HG03280 (cell line): ENCODE measurements at regions not wholly inside any gene's neighbourhood (a gene's known extent, or its start where the extent isn't known, plus 50 kb on each side); places are given as distances from the start of the nearest gene placed in this dataset.
"Not testable (repeated sequence)": the region's sequence is repeated elsewhere in the genome, so short reads cannot be mapped to it uniquely, and the experiment has no call there.

Source experiments
- ATAC-seq: cut with Tn5 transposase; IDR thresholded peaks from one replicate; pipeline ENCODE4 v1.9.1; 2021; ENCODE audit warnings: mild to moderate bottlenecking, moderate library complexity; ENCODE audit not compliant: unreplicated experiment

DNA sequence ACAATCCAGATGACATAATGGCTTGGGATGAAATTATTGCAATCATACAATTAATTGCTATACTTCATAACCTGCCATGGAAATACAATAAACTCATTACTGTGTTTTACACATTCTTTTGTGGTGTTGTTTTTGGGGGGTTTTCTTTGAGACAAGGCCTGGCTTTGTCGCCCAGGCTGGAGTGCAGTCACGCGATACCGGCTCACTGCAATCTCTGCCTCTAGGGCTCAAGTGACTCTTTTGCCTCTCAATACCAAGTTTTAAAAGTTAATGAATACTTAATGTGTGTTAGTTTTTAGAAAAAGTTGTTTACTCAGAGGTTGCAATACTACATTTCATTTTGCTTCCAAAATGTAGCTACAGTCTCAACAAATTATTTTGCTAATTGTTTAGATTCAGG, 598.4 kb downstream of the CHSY3 start:
- ATAC-seq, result no peak

DNA sequence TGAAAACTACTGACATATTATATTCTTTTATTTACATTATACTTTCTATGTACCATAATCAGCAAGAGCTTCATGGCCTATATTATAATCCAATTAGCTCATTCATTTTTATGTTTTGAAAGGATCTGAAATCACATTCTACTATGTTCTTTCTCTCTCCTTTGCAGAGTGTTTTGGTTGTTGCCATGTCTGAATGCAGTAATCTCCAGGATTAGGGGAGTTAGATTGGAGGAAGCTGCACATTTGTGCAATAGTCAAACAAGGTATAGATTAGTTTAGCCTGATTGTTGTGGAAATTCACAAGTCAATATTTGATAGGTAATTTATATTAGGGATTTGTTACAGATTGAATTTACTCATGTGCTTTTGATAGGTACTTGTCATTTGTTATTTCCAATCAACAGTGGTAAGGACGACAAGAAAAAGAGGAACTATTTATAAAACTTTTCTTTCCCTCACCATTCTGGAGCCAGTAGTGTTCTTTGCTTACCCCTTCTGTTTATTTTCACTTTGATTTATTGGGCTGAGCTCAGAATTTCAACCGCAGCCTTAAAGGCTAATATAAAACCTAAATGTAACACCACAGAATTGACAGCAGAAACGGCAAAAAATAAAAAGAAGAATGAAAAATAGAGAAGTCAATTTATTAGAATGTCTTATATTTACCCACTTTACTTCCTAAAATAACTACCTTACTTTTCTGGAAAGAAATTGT, 597.0 kb downstream of the CHSY3 start:
- ATAC-seq, result no peak

DNA sequence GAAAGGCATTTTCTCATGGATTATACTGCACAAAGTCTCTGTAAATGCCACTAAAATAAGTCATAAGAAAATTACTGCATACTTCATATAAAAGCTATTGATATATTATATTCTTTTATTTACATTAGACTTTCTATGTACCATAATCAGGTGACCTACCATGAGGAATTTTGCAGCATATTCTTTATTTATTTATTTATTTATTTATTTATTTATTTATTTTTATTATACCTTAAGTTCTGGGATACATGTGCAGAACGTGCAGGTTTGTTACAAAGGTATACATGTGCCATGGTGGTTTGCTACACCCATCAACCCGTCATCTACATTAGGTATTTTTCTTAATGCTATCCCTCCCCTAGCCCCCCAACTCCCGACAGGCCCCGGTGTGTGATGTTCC, 596.2 kb downstream of the CHSY3 start:
- ATAC-seq, result not testable (repeated sequence)

DNA sequence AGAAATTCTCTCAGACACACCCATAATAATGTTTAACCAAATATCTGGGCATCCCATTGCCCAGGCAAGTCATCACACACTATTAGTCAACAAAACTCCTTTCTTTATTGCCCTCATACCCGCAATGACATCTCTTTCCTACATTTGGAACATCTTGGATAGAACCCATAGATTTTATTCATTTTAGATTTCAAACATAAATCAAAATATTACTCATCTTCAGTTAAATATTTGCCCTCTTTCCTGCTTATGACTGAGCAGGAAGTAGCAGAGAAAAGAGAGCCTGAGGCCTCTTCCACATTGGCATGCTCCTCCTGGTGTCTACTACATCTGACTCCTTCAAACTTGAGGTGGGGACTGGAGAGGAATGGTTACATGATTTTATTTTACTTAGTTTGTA, 592.0 kb downstream of the CHSY3 start:
- no peak for ATAC-seq

DNA sequence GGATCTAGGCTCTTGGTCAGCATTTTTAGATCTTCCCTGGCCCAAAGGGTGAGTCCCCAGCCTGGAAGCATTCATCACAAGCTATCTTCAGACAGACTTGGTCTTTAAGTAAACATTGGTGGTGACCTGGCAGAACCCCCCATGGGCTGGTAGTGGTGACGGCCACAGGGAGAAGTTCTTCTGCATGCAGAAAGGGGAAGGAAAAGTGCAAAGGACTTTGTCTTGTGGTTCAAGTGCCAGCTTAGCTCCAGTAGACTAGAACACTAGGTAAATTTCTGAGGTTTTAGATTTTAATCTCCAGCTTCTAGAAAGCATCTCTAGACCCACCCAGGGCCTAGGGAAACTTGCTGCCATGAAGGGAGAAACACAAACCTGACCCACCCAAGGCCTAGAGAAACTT, 584.0 kb downstream of the CHSY3 start:
- ATAC-seq, result no peak

DNA sequence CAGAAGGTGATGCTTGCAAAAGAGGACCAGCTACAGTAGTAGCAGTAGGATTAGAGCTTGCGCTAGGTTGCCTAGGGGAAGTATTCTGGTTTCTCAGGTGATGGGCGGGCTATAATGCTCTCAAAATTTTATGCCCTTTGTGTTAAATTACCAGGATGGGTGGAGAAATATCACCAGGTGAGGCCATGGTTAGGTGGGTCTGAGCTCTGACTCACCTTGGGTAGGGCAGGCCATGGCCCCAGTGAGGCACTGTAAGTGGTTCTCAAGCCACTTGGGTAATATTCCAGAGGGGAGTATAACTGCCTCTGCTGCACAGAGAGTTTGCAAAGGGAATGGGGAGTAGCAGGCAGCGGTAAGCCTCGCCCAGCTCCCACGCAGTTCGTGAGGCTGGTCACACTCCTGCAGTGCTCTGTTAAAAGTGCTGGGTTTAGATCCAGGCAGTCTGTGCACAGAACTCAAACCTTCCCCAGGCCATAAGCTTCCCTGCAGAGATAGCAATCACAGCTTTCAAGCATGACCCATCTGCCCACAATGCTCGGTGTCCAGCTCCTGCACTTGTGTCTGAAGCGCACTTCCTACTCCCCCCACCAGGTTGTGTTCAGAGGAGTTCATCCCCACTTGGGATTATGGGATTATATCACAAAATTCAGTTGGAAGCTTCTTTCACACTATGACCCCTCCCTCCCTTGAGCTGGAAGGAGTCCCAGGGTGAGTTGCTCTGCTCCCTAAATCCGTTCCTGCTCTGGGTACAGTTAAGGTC, 575.0 kb downstream of the CHSY3 start:
- ATAC-seq, result no peak

- no peak for ATAC-seq
Measured at GRCh38 chr5:130476325-130476724, 572.1 kb downstream of the CHSY3 start.

DNA sequence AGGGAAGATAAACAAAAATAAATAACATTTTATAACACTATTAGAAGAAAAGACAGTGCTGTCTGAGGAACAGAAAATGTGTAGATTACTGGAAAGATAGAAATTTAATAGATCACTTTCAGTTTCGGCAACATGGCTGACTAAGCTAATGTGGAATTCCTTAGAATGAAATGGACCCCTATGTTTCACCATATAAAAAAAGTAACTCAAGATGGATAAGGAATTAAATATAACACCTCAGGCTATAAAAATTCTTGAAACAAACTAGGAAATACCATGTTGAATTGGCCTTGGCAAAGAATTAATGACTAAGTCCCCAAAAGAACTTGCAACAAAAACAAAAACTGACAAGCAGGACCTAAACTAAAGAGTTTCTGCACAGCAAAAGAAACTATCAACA, 558.3 kb downstream of the CHSY3 start:
- ATAC-seq, result no peak

DNA sequence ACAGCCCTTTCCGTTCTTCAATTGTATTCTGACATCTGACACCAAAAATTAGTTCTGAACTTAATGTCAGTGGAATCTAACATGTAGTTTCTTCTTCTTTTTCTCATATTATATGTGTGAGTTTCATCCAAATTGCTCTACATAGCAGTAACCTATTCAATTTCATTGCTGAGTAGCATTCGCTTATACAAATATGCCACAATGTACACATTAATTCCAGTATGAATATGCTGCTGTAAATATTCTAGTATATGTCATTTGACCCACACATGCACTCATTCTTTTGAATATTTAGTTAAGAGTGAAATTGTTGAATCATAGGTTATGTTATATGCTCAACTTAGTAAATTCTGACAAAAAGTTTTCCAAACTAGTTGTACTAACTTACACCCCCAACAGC, 550.9 kb downstream of the CHSY3 start:
- no peak for ATAC-seq

DNA sequence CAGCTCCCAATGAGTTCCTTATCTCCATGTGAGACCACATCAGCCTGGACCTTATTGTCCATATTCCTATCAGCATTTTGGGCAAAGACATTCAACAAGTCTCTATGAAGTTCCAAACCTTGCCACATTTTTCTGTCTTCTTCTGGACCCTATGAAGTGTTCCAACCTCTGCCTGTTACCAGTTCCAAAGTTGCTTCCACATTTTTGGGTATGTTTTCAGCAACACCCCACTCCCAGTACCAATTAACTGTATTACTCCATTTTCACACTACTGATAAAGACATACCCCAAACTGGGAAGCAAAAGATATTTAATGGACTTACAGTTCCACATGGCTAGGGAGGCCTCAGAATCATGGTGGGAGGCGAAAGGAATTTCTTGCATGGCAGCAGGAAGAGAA, 548.5 kb downstream of the CHSY3 start:
- no peak for ATAC-seq

- no peak for ATAC-seq
Measured at GRCh38 chr5:130436430-130436829, 532.2 kb downstream of the CHSY3 start.

GRCh38 chr5:130427222-130427955, 523.1 kb downstream of the CHSY3 start:
- ATAC-seq, result no peak

DNA sequence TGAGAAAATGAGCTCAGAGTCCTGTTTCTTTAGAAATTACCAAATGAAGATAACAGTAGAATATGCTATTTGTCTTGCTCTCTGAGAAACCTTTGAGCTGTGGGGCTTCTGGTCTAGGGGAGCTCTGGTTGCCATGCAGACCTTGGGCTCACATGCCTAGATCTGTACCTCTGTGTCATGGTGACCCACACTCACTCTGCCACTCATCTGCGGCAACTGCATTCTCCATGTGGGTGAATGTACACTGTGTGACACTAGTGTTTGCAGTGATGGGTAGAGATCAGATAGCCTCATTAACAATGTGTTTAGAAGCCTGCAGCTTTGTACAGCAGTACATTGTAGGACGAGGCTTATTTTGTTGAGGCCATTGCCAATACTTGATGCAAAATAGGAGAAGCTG, 521.2 kb downstream of the CHSY3 start:
- no peak for ATAC-seq

DNA sequence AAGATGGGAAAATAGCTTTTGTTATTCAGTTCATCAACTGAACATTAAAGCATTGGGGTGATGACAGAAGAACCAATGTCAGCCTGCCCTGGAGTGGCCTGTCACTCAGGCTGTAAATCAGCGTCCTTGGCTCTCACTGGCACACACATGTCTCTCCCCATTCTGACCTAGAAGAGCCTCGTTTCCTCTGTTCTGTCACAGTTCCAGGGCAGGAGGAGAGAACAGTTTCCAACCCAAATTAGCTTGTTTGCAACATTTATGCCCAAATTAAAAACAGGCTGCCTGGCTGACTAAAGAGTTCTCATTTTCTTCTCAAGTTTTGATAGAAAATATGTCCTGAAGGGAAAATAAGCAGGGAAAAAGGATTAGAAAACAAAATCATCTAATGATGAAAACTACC, 520.1 kb downstream of the CHSY3 start:
- ATAC-seq, result no peak

- ATAC-seq, result no peak
Measured at GRCh38 chr5:130402906-130403305, 498.6 kb downstream of the CHSY3 start.

- no peak for ATAC-seq
Measured at GRCh38 chr5:130400091-130400490, 495.8 kb downstream of the CHSY3 start.

DNA sequence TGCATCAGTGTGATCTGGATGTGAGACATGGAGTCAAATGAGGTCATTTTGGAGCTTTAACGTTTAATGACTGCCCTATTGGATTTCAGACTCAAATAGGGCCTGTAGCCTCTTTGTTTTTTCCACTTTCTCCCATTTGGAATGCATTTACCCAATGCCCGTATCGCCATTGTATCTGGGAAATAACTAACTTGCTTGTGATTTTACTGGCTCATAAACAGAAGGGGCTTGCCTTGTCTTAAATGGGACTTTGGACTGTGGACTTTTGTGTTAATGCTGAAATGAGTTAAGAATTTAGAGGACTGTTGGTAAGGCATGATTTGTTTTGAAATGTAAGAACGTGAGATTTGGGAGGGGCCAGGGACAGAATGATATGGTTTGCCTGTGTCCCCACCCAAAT, 494.6 kb downstream of the CHSY3 start:
- no peak for ATAC-seq

DNA sequence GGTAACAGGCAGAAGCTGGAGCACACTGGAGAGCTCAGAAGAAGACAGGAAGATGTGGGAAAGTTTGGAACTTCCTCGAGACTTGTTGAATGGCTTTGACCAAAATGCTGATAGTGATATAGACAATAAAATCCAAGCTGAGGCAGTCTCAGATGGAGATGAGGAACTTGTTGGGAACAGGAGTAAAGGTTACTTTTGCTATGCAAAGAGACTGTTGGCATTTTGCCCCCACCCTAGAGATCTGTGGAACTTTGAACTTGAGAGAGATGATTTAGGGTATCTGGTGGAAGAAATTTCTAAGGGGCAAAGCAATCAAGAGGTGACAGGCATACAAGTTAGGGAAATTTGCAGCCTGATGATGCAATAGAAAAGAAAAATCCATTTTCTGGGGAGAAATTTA, 493.5 kb downstream of the CHSY3 start:
- not testable (repeated sequence) for ATAC-seq

DNA sequence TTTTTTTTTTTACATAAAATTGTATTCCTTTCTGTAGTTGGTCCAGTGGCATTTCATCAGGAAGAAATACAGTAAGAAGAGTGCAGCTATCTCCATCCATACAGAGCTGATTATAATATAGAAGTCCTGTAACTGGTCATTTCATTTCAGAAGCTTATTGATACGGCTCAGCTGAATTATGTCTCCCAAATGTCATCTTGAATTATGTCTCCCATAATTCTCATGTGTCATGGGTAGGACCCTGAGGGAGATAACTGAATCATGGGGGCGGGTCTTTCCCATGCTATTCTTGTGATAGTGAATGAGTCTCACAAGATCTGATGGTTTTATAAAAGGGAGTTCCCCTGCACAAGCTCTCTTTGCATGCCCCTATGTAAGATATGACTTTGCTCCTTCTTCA, 492.9 kb downstream of the CHSY3 start:
- ATAC-seq, result no peak

DNA sequence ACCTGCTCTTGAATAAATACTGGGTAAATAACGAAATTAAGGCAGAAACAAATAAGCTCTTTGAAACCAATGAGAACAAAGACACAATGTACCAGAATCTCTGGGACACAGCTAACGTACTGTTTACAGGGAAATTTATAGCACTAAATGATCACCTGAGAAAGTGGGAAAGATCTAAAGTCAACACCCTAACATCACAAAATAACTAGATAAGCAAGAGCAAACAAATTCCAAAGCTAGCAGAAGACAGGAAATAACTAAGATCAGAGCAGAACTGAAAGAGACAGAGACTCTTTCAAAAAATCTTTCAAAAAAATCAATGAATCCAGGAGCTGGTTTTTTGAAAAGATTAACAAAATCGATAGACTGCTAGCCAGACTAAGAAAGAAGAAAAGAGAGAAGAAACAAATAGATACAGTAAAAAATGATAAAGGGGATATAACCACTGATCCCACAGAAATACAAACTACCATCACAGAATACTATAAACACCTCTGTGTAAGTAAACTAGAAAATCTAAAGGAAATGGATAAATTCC, 487.5 kb downstream of the CHSY3 start:
- not testable (repeated sequence) for ATAC-seq

GRCh38 chr5:130386155-130386554, 481.9 kb downstream of the CHSY3 start:
- ATAC-seq, result no peak

DNA sequence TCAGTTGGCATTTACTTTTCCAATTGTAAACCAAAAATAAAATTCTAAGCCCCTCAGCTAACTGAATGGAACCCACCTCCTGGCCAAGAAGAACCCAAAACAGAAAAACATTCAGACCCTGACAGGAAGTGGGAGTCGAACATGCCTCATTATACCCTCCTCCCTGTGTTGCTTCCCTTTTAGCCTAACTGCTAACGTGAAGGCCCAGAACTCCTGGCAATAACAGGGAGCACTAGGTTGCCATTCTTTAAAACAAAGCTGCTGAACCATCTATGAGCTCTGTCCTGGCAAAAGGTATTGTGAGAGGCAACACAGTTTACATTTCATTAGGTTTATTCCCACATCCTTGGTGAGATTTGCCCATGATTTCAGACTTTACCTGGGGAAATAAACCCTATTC, 481.4 kb downstream of the CHSY3 start:
- no peak for ATAC-seq
